HG03103 (cell line): ENCODE measurements at regions not wholly inside any gene's neighbourhood (a gene's known extent, or its start where the extent isn't known, plus 50 kb on each side); places are given as distances from the start of the nearest gene placed in this dataset.
"Not testable (repeated sequence)": the region's sequence is repeated elsewhere in the genome, so short reads cannot be mapped to it uniquely, and the experiment has no call there.

Experiments used
- ATAC-seq: cut with Tn5 transposase; IDR thresholded peaks from one replicate; pipeline ENCODE4 v1.9.1; 2021; ENCODE audit warnings: low read depth; ENCODE audit not compliant: unreplicated experiment

DNA sequence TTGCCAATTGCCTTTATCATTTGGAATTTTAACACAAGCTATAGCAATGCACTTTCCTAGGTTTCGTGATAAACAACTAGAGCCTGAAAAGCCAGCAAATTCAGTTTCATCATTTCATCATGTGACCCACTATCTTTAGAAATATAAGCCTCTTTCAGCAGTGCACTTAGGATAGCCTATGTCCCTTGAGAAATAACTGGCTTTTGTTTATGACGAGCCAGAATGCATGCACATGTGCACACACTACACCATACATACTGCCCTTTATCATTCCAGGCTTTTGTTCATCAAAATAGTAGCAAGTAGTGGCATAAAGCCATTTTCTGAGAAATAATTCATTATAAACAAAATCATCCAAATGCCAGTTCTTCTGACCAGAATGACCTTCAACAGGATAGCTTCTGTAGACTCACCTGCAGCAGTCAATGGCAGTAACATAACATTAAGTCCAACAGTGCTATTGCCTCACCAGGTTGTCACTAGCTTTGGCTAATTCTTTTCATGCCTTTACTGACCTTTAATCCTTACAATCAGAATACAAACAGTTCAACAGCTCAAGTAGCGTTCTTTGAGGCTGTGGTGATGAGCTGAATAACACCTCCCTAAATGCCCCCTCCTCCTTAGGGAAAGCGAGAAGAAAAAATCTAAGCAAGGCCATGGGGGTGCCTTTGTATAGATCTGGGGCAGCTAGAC, 132.3 kb upstream of the SMARCA2 start:
- no peak for ATAC-seq

DNA sequence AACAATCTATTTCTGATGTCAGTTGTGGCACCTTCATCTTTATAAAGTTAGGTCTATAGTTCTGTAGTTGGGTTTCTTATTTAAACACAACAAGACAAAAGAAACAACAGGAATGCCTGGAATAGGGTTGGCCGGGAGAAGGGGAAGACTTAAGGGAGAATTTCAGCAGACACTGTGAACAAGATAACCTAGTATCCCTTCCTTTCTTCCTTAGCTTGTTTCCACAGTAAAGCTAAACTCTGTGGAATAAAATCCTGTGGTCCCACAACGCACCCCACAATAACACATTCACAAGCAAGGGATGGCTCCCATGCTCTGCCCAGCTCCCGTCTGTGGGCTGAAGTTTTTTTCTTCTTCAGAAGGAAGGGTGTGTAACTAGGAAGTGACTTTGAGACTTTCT, 124.9 kb upstream of the SMARCA2 start:
- no peak for ATAC-seq

GRCh38 chr9:1890816-1891215, 124.3 kb upstream of the SMARCA2 start:
- no peak for ATAC-seq

DNA sequence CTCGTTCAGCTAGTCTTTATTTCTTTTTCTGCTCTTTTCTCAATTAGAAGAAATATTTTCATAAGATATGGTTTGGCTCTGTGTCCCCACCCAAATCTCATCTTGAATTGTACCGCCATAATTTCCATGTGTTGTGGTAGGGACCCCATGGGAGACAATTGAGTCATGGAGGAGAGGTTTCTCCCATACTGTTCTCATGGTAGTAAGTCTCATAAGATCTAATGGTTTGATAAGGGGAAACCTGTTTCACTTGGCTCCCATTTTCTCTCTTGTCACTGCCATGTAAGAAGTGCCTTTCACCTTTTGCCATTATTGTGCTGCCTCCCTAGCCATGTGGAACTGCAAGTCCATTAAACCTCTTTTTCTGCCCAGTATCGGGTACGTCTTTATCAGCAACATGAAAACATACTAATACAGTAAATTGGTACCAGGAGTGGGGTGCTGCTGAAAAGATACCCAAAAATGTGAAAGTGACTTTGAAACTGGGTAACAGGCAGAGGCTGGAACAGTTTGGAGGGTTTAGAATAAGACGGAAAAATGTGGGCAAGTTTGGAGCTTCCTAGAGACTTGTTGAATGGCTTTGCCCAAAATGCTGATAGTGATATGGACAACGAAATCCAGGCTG, 112.0 kb upstream of the SMARCA2 start:
- not testable (repeated sequence) for ATAC-seq

- ATAC-seq, result no peak
Measured at GRCh38 chr9:1907465-1907864, 107.7 kb upstream of the SMARCA2 start.

GRCh38 chr9:1909322-1909721, 105.8 kb upstream of the SMARCA2 start:
- no peak for ATAC-seq

DNA sequence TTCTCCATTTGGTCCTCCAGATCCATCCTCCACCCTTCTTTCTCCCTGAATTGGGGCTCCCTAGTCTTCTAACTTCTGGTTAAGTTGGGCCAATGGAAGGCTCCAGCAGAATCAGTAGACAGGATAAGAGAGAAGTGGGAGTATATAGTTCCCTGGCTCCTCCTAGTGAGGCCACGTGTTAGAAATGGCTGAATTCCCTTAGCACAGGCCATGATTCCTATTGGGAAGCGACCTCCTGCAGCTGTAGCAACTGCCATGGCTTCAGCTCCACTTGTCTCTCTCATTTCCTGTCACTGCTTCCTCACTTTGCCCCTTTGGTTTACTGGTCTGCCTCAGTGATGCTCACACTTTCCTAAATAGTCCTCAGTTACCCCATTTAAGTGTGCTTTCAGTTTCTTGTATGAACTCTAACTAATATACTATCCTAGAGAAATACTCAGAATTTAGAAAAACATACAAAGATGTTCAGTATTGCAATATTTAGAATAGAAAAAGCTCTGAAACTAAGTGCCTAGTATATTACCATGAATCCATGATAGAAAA, 104.8 kb upstream of the SMARCA2 start:
- no peak for ATAC-seq

DNA sequence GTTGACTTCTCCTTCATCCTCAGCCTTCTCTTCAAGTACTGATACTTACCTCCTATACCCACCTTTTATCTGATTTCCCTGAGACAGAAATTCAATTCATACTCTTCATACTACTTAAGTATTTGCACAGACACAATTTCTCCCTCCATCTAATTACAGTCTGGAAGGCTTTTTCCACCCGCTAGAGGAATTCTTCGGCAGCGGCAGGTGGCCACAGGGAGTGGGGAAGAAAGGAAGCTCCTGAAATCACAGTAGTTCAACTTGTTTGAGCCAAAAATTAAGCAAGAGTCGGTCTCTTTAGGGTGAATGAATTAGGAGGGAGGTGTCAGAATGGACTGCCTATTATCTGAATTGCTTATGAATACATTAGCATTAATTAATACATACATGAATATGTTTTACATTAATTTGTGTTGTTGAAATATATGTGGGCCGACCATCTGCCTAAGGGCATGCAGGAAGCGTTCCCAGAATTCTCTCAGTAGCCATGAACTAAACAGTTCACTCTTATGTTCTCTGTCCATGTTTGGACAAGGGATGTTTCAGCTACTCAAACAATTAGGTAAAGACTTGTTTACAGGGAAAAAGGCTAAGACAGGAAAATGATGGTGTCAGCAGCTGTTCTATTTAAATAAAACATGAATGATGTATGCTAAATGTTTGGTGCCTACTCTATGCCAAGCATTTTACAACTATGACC, 101.4 kb upstream of the SMARCA2 start:
- no peak for ATAC-seq

- no peak for ATAC-seq
Measured at GRCh38 chr9:1916095-1916494, 99.1 kb upstream of the SMARCA2 start.

DNA sequence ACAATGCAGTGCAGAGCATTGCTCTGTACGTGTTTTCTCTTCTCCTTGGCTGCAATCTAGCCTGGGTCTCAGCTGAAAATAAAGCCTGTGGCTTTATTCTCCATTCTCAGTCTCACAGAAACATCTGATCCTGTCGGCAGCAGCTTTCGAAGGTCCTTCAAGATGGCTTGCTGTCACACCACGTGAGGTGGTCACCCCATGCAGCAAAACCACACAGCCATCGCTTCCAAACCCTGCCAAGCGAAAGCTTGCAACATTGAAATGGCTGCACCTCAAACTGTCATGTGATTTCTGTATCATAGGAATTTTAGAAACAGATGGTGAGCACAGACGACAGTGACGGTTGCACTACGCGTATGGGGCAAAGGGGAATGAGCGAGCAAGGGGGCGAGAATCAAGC, 98.5 kb upstream of the SMARCA2 start:
- no peak for ATAC-seq

DNA sequence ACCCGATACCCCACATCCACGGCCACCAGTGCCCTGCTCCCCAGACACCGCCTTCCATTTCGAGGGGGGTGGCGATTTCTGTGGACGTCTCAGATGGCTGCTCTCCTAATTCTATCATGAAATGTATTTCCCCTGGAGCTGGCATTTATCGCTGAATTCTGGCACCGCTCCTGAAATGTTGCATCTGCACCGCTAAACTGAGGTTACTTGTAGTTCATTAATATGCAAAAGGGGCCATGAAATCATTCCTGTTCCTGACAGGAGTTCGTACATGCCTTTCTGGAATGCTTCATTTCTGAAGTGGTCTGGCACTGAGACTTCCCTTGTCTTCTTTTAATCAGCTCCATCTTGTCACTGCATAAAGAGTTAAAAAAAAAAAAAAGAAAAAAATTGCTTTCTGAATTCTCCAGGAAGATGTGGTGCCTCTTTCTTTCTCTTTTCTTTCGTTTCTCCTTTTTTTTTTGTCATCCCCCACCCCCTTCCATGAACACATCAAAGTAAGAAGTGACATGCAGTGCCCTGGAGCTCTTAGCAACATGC, 97.7 kb upstream of the SMARCA2 start:
- ATAC-seq, result no peak

- no peak for ATAC-seq
Measured at GRCh38 chr9:1918108-1918507, 97.0 kb upstream of the SMARCA2 start.

GRCh38 chr9:1918622-1919021, 96.5 kb upstream of the SMARCA2 start:
- no peak for ATAC-seq

GRCh38 chr9:1919229-1919628, 95.9 kb upstream of the SMARCA2 start:
- no peak for ATAC-seq

- no peak for ATAC-seq
Measured at GRCh38 chr9:1920386-1920785, 94.8 kb upstream of the SMARCA2 start.

DNA sequence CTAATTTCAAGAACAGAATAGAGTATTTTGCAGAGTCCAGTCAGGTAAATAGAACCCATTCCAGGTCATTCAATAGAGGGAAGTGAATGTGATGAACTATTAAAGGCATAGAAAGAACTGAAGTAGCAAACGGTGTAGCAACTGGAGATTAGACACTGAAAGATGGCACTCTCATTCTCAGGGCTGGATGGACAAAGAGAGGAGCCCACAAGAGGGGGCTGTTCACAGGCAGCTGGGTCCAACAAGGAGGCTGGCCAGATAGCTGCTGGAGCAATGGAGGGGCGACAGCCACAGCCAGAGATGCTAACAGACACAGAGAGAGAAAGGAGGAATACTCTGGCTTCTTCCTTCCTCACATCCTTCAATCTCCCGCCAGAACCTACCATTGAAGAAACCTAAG, 93.1 kb upstream of the SMARCA2 start:
- ATAC-seq, result no peak

GRCh38 chr9:1927546-1927945, 87.6 kb upstream of the SMARCA2 start:
- ATAC-seq, result no peak

- ATAC-seq, result no peak
Measured at GRCh38 chr9:1929134-1929533, 86.0 kb upstream of the SMARCA2 start.

- peak; percentile 61 for ATAC-seq
Measured at GRCh38 chr9:1929722-1930244, 85.4 kb upstream of the SMARCA2 start.

DNA sequence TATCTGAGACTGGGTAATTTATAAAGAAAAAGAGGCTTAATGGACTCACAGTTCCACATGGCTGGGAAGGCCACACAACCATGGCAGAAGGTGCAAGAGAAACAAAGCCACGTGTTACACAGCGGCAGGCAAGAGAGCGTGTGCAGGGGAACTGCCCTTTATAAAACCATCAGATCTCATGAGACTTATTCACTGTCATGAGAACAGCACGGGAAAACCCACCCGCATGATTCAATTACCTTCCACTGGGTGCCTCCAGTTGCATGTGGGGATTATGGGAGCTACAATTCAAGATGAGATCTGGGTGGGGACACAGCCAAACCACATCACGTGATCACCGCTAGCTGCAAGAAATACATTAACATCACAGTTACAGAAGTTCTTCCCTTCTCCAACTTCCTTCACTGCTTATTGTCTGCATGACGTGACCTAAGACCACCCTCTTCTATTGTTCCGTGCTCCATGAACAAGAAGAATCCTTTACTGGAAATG, 84.9 kb upstream of the SMARCA2 start:
- ATAC-seq, result peak; percentile 32

GRCh38 chr9:1938135-1938534, 77.0 kb upstream of the SMARCA2 start:
- peak; percentile 5 for ATAC-seq
